IPS DF 6.9 (cell line): ENCODE measurements at regions not wholly inside any gene's neighbourhood (a gene's known extent, or its start where the extent isn't known, plus 50 kb on each side); places are given as distances from the start of the nearest gene placed in this dataset.
"Not testable (repeated sequence)": the region's sequence is repeated elsewhere in the genome, so short reads cannot be mapped to it uniquely, and the experiment has no call there.

ENCODE experiments used
- DNase-seq: peaks from one replicate; pipeline ENCODE4 v3.0.0-alpha.2; 2013; ENCODE audit warnings: low read depth, low spot score
- H3K27ac ChIP-seq: one replicate; pipeline ENCODE4 v1.5.1; 2013; ENCODE audit warnings: low read length, control low read depth
- H3K27me3 ChIP-seq: 2 replicates; pipeline ENCODE4 v1.6.1; 2013; ENCODE audit warnings: mild to moderate bottlenecking, low read length; ENCODE audit not compliant: control insufficient read depth, insufficient read depth
- H3K36me3 ChIP-seq: 2 replicates; pipeline ENCODE4 v1.6.1; 2013; ENCODE audit warnings: low read length; ENCODE audit not compliant: control insufficient read depth, insufficient read depth
- H3K4me1 ChIP-seq: 2 replicates; pipeline ENCODE4 v1.6.1; 2013; ENCODE audit warnings: low read length; ENCODE audit not compliant: control insufficient read depth, insufficient read depth
- H3K4me3 ChIP-seq: 2 replicates; pipeline ENCODE4 v1.5.1; 2013; ENCODE audit warnings: mild to moderate bottlenecking, low read length
- H3K9me3 ChIP-seq: 2 replicates; pipeline ENCODE4 v1.6.1; 2013; ENCODE audit warnings: low read length, inconsistent platforms; ENCODE audit not compliant: control insufficient read depth, insufficient read depth
- WGBS: extraction: QIAGEN DNeasy Blood & Tissue Kit; methylation state at CpG from one replicate; pipeline ENCODE4 v1.1.7; 2013; ENCODE audit warnings: mixed read lengths, missing lambda C conversion rate; ENCODE audit not compliant: insufficient read length, insufficient coverage; 5-methylcytosine and 5-hydroxymethylcytosine counted together

DNA sequence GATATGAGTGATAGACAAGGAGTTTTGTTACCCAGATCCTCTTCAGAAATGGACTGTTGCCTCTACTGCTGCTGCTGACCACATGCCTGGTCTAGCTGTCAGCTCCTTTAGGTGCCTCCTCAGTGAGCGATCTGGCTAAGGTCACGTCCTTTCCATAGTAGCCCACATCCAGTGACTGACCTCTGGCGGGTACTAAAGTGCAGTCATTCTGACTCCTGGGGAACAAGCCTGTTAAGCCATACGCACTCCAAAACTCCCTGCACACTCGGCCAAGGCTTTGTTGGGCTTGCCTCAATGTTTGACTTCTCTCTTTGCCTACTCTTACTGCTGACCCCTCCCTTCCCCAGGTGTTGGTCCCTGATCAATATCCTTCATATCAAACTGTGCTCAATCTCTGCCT is 685.2 kb downstream of the IRS1 start:
- WGBS = no CpG with 5 or more reads among the region's 5 CpGs
- Histone ChIP-seq H3K4me3 (no peak overlapping the region), H3K4me1 (no peaks in the 10 kb centered on the region), H3K27me3 (no peaks in the 10 kb centered on the region), H3K36me3 (no peaks in the 10 kb centered on the region), H3K27ac (no peak overlapping the region), H3K9me3 (no peaks in the 10 kb centered on the region)
- DNase-seq = no peak

DNA sequence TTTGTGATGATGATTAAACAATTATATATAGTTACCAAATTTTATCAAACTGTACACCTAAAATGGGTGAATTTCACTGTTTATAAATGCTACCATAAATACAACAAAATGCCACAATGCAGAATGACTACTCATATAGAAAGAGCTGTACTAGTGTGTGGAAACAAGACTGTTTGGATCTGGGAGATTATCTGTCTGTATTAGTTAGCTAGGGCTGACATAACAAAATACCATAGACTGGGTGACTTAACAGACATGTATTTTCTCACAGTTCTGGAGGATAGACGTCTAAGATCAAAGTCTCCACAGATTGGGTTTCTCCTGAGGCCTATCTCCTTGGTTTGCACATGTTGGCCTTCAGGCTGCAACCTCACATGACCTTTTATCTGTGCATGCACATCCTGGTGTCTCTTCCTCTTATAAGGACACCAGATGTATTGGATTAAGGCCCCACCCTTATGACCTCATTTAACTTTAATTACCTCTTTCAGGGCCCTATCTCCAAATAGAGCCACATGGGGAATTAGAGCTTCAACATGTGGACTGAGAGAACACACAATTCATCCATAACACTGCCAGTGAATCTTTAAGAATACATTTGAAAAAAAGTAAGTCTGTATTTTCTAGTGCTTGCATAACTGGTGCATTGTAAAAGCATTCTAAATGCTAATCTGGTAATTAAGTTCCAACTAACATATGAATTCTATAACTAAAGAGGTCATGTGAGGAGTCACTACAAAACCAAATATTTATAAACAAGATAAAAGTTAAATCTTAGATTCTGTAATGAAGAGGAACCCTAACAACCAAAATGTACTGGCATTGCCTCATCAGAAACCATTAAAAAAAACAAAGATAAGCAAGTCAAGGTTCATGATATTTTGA is 699.6 kb downstream of the NYAP2 start:
- WGBS = no CpG with 5 or more reads among the region's 1 CpG
- DNase-seq = no peak
- Histone ChIP-seq H3K27me3 (no peaks in the 10 kb centered on the region), H3K4me1 (no peaks in the 10 kb centered on the region), H3K4me3 (no peak overlapping the region), H3K9me3 (no peaks in the 10 kb centered on the region), H3K27ac (no peak overlapping the region), H3K36me3 (no peaks in the 10 kb centered on the region)

DNA sequence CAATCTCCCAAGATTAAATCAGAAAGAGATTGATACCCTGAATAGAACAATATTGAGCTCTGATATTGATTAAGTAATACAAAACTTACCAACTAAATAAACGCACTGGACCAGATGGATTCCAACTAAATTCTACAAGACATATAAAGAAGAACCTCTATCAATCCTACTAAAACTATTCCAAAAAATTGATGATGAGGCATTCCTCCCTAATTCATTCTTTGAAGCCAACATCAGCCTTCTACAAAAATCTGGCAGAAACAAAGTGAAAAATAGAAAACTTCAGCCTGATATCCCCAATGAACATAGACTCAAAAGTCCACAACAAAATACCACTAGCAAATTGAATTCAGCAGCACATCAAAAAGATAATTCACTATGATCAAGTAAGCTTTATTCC is 695.5 kb downstream of the NYAP2 start:
- H3K4me1 ChIP-seq = no peaks in the 10 kb centered on the region; the same call in 1 of the 2 replicates
- no peaks in the 10 kb centered on the region for H3K36me3 ChIP-seq
- H3K27me3 ChIP-seq = no peaks in the 10 kb centered on the region
- no peak overlapping the region for H3K27ac ChIP-seq
- no peaks in the 10 kb centered on the region for H3K9me3 ChIP-seq
- no peak overlapping the region for H3K4me3 ChIP-seq
- DNase-seq = no peak
- no CpG with 5 or more reads among the region's 1 CpG for WGBS

DNA sequence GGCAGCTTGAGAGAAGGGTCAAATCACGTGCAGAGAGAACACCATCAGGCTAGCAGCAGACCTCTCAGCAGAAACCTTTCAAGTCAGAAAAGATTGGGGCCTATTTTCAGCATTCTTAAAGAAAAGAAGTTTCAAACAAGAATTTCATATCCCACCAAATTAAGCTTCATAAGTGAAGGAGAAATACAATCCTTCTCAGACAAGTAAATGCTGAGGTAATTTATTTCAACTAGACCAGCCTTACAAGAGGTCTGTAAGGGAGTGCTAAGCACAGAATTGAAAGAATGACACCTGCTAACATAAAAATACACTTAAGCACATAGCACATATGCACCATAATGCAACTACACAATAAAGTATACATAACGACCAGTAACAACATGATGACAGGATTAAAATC is 693.9 kb downstream of the NYAP2 start:
- no CpG with 5 or more reads among the region's 2 CpGs for WGBS
- no peak overlapping the region for H3K4me3 ChIP-seq
- no peaks in the 10 kb centered on the region for H3K9me3 ChIP-seq
- H3K4me1 ChIP-seq = no peaks in the 10 kb centered on the region; the same call in 1 of the 2 replicates
- no peak for DNase-seq
- no peak overlapping the region for H3K27ac ChIP-seq
- no peaks in the 10 kb centered on the region for H3K36me3 ChIP-seq
- H3K27me3 ChIP-seq = no peaks in the 10 kb centered on the region

DNA sequence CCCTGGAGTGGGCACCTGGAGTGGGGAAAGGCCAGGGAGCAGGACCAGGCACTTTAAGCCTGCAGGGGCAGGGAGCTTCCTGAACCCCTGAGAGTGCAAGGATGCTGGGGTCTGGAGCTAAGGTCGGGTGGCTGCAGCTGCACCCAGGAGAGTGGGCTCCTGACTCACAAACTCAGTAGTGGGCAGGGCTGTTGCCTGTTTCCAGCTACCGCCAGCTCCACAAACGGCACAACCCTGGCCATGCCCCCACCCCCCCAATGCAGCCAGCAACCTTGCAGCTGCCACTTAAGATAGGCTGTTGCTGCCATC is 688.8 kb downstream of the NYAP2 start:
- WGBS = no CpG with 5 or more reads among the region's 3 CpGs
- Histone ChIP-seq H3K4me3 (no peak overlapping the region), H3K36me3 (no peaks in the 10 kb centered on the region), H3K4me1 (no peaks in the 10 kb centered on the region; the same call in 1 of the 2 replicates), H3K9me3 (no peaks in the 10 kb centered on the region), H3K27me3 (no peaks in the 10 kb centered on the region), H3K27ac (no peak overlapping the region)
- no peak for DNase-seq

DNA sequence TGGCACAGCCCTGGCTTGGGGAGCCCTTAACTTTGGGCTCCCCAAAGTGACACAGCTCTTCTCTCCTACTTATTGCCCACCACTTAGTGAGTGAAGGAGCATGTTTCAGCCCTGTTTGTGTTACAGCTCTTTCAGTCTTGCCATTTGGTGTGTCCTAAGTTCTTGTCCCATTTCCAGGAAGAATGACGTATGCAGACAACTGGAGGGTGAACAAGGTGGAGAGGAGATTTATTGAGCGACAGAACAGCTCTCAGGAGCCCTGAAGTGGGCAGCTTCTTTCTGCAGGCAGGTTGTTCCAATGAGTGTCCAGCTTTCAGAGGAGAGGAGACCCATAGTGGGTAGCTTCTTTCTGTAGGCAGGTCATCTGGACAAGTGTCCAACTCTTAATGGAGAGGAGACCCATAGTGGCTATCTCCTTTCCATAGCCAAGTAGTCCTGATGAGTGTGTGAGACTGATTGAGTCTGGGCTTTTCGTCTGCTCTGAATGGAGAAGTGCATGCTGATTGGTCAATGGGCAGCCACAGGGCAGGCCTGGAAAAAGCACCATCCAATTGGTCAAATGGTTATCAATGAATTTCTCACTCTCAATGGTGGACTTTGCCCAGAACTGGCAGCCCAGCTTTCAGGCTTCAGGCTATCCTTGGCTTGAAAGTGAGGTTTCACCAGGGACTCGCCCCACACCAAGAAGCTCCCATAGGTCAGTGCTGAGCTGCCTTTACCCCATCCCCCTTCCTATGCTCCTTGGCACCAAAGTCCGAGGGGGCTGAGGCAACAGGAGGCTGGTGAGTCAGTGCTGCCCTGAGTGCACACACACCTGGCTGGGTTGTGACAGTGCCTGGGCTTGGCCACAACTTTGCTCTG is 688.2 kb downstream of the NYAP2 start:
- no peaks in the 10 kb centered on the region for H3K9me3 ChIP-seq
- no peak for DNase-seq
- no peak overlapping the region for H3K27ac ChIP-seq
- no peak overlapping the region for H3K4me3 ChIP-seq
- no peaks in the 10 kb centered on the region; the same call in 1 of the 2 replicates for H3K4me1 ChIP-seq
- no peaks in the 10 kb centered on the region for H3K27me3 ChIP-seq
- no CpG with 5 or more reads among the region's 5 CpGs for WGBS
- H3K36me3 ChIP-seq = no peaks in the 10 kb centered on the region

DNA sequence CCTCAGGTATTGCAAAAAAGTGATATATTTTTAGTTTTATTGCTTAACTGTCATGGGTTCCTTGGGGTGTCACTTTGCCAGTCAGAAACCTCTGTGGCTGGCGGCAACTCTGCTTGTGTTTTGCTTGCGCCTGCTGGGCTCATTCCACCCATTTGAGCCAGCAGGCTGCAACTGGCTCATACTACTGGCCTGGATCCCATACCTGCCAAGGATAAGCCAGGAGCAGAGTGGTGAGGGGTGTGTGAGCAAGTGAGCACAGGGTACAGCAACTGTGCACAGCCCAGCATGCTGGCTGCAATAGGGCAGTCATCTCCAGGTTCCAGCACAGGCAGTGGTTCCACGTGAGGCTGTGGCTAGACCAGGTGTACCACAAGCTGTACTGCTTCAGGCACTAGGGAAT is 687.5 kb downstream of the NYAP2 start:
- no CpG with 5 or more reads among the region's 3 CpGs for WGBS
- Histone ChIP-seq H3K4me1 (no peaks in the 10 kb centered on the region), H3K36me3 (no peaks in the 10 kb centered on the region), H3K27me3 (no peaks in the 10 kb centered on the region), H3K9me3 (no peaks in the 10 kb centered on the region), H3K4me3 (no peak overlapping the region), H3K27ac (no peak overlapping the region)
- DNase-seq = no peak

DNA sequence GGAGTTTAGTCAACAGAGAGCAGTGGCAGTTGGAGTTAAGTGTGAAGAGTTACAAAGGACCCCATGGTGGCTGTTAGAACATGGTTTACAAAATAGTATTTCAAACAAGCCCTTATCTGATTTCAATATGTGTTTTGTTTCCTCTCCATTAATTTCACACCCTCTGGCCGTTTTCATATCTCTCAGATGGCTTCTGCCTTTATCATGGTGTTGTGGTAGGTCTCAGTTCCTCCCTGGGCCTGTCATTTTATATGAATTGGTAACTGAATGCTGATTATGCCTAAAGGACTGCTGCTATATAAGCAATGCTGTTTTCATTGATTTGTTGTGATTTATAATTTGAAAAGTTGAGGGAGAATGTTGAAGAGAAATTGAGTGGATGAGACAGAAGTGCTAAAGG is 686.7 kb downstream of the NYAP2 start:
- Histone ChIP-seq H3K36me3 (no peaks in the 10 kb centered on the region), H3K4me3 (no peak overlapping the region), H3K4me1 (no peaks in the 10 kb centered on the region), H3K27ac (no peak overlapping the region), H3K9me3 (no peaks in the 10 kb centered on the region), H3K27me3 (no peaks in the 10 kb centered on the region)
- no CpG with 5 or more reads among the region's 1 CpG for WGBS
- no peak for DNase-seq

DNA sequence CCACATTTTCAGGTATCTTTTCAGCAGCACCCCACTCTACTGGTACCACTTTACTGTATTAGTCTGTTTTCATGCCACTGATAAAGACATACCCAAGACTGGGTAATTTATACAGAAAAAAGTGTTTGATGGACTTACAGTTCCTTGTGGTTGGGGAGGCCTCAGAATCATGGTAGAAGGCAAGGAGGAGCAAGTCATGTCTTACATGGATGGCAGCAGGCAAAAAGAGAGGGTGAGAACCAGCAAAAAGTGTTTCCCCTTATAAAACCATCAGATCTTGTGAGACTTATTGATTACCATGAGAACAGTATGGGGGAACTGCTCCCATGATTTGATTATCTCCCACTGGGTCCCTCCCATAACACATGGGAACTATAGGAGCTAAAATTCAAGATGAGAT is 685.9 kb downstream of the NYAP2 start:
- H3K36me3 ChIP-seq, H3K27ac ChIP-seq, H3K4me3 ChIP-seq, H3K27me3 ChIP-seq, H3K9me3 ChIP-seq, DNase-seq, H3K4me1 ChIP-seq: not testable (repeated sequence)

DNA sequence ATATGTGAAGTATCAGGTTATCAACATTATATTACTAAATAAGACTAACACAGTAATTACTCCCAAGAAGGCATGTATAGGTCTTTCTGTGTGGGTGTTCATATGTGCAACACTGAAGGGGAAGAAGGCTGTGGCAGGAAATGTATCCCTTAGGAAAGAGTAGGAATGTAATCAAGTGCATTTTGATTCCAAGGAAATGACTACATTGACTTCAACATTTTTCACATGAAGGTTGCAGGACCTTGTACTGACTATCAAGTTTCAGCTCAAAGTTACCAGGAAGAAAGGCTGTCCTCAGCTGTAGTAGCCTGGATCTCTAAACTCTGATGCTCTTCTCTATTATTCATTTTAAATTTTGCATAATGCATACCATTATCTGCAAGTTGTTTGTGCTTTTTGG is 680.8 kb downstream of the NYAP2 start:
- H3K27me3 ChIP-seq = no peaks in the 10 kb centered on the region
- no peaks in the 10 kb centered on the region for H3K9me3 ChIP-seq
- H3K4me1 ChIP-seq = no peaks in the 10 kb centered on the region
- H3K27ac ChIP-seq = no peak overlapping the region
- H3K36me3 ChIP-seq = no peaks in the 10 kb centered on the region
- DNase-seq = no peak
- no peak overlapping the region for H3K4me3 ChIP-seq
